NB4 (cell line): ENCODE measurements at regions not wholly inside any gene's neighbourhood (a gene's known extent, or its start where the extent isn't known, plus 50 kb on each side); places are given as distances from the start of the nearest gene placed in this dataset.

ENCODE experiments used
- MYC ChIP-seq: IDR thresholded peaks from 2 replicates; pipeline ENCODE4 v1.6.1; 2011; ENCODE audit warnings: low read depth, low read length
- POLR2A ChIP-seq: IDR thresholded peaks from 2 replicates; pipeline ENCODE4 v1.6.1; 2011; ENCODE audit warnings: mild to moderate bottlenecking; ENCODE audit not compliant: insufficient read length; ENCODE audit errors: extremely low read depth
- TF ChIP-seq, protein P1 (sequence below): IDR thresholded peaks from one replicate; pipeline ENCODE4 v1.5.1; 2012; ENCODE audit warnings: low read depth, low read length

DNA sequence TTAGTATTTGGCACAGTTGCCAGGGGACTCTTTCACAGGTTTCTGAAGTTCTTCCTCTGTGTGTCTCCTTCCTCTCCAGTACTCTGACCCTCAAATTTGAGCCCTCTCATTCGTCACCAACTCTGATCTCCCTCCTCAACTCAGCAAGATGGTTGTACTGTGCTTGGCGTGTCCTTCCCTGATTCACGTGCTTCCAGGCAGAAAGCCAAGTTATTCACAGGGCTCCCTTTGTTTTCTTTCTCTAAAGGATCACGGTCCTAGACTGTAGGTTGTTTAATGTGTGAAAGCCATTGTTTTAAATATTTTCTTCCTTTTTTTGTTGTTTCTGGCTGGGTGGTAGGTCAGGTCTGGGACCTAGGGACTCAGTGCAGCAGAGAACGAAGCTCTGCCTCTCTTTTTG, 142.9 kb downstream of the DMAC1 start:
- TF ChIP-seq, protein P1, sequence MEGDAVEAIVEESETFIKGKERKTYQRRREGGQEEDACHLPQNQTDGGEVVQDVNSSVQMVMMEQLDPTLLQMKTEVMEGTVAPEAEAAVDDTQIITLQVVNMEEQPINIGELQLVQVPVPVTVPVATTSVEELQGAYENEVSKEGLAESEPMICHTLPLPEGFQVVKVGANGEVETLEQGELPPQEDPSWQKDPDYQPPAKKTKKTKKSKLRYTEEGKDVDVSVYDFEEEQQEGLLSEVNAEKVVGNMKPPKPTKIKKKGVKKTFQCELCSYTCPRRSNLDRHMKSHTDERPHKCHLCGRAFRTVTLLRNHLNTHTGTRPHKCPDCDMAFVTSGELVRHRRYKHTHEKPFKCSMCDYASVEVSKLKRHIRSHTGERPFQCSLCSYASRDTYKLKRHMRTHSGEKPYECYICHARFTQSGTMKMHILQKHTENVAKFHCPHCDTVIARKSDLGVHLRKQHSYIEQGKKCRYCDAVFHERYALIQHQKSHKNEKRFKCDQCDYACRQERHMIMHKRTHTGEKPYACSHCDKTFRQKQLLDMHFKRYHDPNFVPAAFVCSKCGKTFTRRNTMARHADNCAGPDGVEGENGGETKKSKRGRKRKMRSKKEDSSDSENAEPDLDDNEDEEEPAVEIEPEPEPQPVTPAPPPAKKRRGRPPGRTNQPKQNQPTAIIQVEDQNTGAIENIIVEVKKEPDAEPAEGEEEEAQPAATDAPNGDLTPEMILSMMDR = no peak
- TF ChIP-seq POLR2A = no peak
- no peak for TF ChIP-seq MYC
